ENCODE measurements at regions not wholly inside any gene's neighbourhood (a gene's known extent, or its start where the extent isn't known, plus 50 kb on each side); places are given as distances from the start of the nearest gene placed in this dataset.
A peak's percentile ranks its signal among the peaks of the same experiment; 100 is the strongest.

GRCh38 chr11:29538339-29539036 is 478.3 kb downstream of the KCNA4 start:
- peak; percentile 69 to 98 (median 94) for ATAC-seq
- no peak for TF ChIP-seq CTCF (IDR thresholded peaks at IDR 0.05)
- H3K4me3 ChIP-seq: no peak overlapping the region
- H3K4me1 ChIP-seq: peaks cover 0 to 13% (median 6%) of the 10 kb centered on the region in 9 donors
- H3K27ac ChIP-seq: peak overlapping the region in 8 of 10 donors; percentile 33 to 73 (median 64)
- intact Hi-C loops (cut with DNase I): loop anchor here in 2 of 10 donors (10.0 kb wide), 2 partner anchors 86 to 236 kb away; no protein-coding TSS in a partner anchor
- DNase-seq: peak in 1 of 2 donors; percentile 21
- no peaks in the 10 kb centered on the region for H3K27me3 ChIP-seq
- no peaks in the 10 kb centered on the region for H3K9me3 ChIP-seq
- no peaks in the 10 kb centered on the region for H3K36me3 ChIP-seq

GRCh38 chr11:29534836-29535235 is 482.0 kb downstream of the KCNA4 start:
- Histone ChIP-seq H3K9me3 (no peaks in the 10 kb centered on the region), H3K27ac (no peak overlapping the region), H3K4me1 (peaks cover 0 to 13% (median 6%) of the 10 kb centered on the region in 9 donors), H3K27me3 (no peaks in the 10 kb centered on the region), H3K36me3 (no peaks in the 10 kb centered on the region), H3K4me3 (no peak overlapping the region)
- no peak for TF ChIP-seq CTCF (IDR thresholded peaks at IDR 0.05)
- DNase-seq: no peak
- intact Hi-C loops (cut with DNase I): loop anchor here in 2 of 10 donors (10.0 kb wide), 2 partner anchors 90 to 240 kb away; no protein-coding TSS in a partner anchor
- no peak for ATAC-seq

GRCh38 chr11:29530961-29531360 is 485.9 kb downstream of the KCNA4 start:
- no peak for TF ChIP-seq CTCF (IDR thresholded peaks at IDR 0.05)
- Histone ChIP-seq H3K4me1 (peaks cover 0 to 4% (median 0%) of the 10 kb centered on the region in 9 donors), H3K27ac (no peak overlapping the region), H3K4me3 (no peak overlapping the region), H3K9me3 (peaks cover 0 to 23% (median 0%) of the 10 kb centered on the region in 11 donors), H3K27me3 (no peaks in the 10 kb centered on the region), H3K36me3 (no peaks in the 10 kb centered on the region)
- ATAC-seq (no peak), DNase-seq (no peak)
- intact Hi-C loops (cut with DNase I): loop anchor here in 2 of 10 donors (10.0 kb wide), 2 partner anchors 94 to 244 kb away; no protein-coding TSS in a partner anchor
- WGBS, 2 donors: 57 to 71% methylated on average over 2 of the region's 2 CpGs

GRCh38 chr11:29527391-29527936 is 489.4 kb downstream of the KCNA4 start:
- no peak overlapping the region for H3K4me3 ChIP-seq
- DNase-seq (no peak), ATAC-seq (peak in 2 of 8 donors; percentile 42 to 68)
- H3K9me3 ChIP-seq: peaks cover 0 to 30% (median 0%) of the 10 kb centered on the region in 11 donors
- peak in 6 of 9 donors; percentile 24 to 44 (median 38) for TF ChIP-seq CTCF (IDR thresholded peaks at IDR 0.05)
- 49 to 58% methylated on average over 3 of the region's 3 CpGs for WGBS, 2 donors
- H3K36me3 ChIP-seq: no peaks in the 10 kb centered on the region
- peak overlapping the region in 1 of 10 donors; percentile 59 for H3K27ac ChIP-seq
- intact Hi-C loops (cut with DNase I): loop anchor here in 1 of 10 donors (10.0 kb wide), 1 partner anchor 63 kb away; no protein-coding TSS in a partner anchor
- peaks cover 0 to 4% (median 0%) of the 10 kb centered on the region in 9 donors for H3K4me1 ChIP-seq
- no peaks in the 10 kb centered on the region for H3K27me3 ChIP-seq
